ENCODE measurements at regions not wholly inside any gene's neighbourhood (a gene's known extent, or its start where the extent isn't known, plus 50 kb on each side); places are given as distances from the start of the nearest gene placed in this dataset.

DNA sequence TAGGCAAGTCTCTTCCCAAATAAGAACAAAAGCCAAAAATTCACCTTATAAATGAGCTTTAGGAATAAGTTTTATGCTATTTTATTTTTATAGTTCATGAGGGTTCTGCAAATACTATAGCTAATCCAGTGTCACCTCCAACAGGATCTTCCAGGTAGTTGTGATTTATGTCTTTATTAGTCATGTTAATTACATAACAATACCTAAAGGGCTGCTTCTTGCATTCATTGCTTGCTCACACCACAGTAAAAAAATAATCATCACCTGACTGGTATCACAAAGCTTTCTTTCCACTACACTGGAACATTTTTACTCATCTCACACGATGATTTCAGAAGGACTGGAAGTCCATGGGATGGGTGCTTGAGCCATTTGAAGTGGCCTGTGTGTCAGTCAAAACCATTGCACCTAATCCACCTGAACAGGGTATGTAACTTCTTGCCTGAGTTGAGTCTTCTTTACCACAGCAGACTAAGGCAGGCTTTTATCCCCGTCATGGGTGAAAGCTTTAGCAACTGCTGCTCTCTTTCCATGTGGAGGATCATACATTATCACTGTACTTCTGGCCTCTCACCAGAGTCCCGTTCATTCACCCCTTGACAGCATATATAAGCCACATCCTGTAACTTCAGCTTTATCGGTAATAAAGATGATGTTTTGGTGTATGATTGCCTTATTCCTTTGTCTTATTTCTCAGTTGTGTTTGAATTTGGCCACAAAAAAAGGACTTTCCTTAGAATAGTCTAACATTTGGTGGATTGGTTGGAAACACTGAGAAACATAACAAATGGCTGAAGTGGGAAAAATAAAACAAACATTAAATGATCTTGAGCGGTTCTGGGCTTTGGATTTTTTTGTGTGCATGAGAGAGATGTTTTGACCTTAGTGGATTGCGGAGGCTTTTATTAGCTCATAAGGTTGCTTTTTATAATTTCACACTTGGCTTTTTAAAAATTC is 382.6 kb upstream of the THBS1 start:
- no peak for DNase-seq

DNA sequence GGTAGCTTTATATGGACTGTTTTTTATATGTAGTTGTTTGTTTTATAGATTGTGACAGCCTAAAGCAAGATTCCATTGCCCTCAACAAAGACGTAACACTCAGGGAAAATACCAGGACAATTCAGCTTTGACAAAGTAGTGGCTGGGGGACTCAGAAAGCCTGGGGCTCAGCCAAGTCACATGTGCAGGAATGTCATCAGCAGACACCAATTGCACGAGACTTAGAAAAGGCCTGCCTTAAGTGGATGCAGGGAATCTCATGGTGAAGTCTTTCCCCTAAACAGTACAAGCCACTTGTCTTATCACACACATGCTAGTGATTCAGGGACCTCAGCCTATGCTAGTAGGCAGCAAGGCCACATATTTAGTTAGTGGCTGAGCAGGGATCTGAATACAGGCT is 381.8 kb upstream of the THBS1 start:
- DNase-seq: no peak

DNA sequence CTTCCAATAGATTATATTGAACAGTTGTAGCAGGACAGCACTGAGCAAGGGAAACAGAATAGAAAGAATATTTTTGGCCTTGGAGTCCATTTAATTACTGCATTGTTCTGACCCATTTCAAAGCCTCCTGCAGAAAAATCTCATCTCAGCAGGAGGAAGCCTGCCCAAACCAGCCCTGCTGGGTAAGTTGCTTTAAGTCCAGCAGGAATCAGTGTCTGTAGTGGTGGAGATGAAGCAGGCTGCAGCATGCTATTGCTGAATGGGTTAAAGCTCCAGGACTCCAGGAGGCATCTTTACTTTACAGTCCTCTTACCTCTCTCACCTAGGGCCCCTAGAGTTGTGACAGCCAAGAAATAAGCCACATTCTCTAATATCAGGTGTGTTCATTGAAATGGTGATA is 380.3 kb upstream of the THBS1 start:
- no peak for DNase-seq

- DNase-seq: no peak
Measured at GRCh38 chr15:39202641-39203040, 378.2 kb upstream of the THBS1 start.

- no peak for DNase-seq
Measured at GRCh38 chr15:39204031-39204430, 376.8 kb upstream of the THBS1 start.

DNA sequence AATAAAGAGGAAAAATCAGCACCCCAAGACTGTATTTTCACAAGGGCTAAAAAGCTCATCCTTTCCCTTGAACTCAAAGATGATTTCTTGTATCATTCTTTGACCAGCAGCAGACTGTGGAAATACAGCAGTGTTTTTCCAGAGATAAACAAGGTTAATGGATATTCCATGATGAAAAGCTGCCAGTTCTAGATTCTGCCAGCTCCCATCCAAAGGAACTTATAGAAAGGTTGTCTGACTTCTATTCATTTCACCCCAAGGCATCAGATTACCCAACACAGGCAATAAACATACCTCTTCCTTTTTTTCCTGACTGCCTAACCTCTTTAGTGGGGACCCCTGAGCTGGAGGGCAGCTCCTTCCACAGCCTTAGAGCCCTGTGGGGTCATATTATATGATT is 375.8 kb upstream of the THBS1 start:
- DNase-seq: no peak

DNA sequence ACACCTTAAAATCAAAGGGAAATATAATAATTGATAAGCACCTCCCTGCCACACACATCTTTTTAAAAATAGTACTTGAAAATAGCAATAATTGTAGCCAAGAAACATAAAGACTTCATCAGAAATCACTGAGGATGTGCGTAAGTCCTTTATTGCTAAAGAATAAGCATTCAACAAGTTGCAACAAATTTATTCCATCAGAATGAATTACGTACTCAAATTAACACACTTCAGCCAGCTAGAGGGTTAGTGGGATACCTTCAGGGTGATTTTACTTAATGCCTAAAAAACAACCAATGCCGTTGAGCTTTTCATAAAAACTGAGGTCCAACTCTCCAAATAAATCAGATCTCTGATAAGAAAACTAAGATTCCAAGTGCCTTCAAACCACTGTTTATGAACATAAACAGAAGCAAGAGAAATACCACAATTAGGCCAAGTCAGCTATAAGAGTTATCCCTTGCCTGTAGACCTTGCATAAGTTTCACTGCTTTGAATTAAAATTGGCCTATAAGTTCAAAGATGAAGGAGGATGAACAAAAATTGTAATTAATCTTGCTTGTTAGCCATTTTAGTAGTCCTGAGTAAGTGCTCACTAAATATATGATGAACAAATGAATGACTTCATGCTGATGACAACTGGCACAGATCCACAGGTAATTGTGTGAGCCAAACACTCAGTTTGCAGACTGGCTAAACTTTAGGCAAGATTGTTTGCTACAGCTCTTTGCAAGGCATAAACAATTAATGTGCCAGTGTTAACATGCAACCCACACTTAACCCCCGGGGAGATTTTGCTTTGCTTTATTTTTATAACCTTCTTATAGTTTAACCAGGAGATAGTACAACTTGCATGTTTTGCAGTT is 375.1 kb upstream of the THBS1 start:
- DNase-seq: no peak

GRCh38 chr15:39207532-39208115 is 373.3 kb upstream of the THBS1 start:
- DNase-seq: no peak

- no peak for DNase-seq
Measured at GRCh38 chr15:39208187-39208586, 372.7 kb upstream of the THBS1 start.

- no peak for DNase-seq
Measured at GRCh38 chr15:39209548-39210211, 371.2 kb upstream of the THBS1 start.

GRCh38 chr15:39211108-39211979 is 369.5 kb upstream of the THBS1 start:
- DNase-seq: no peak

- DNase-seq: no peak
Measured at GRCh38 chr15:39213385-39213840, 367.5 kb upstream of the THBS1 start.

DNA sequence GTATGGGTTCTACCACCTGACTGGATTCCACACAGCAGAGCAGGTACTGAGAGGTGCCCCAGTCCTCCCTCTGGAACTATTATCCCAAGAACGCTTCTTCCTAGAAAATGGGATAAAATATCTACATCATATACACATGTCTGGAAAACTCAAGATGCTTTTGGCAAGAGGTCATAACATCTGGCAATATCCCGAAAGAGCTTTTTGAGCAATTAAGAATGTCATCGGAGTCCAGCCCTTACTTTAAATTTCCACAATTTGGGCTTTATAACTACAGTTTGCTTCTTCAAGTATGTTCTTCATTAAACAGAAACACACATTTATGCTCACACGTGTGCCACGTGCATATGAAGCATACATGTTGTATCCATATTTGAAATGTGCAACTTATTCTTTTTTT is 365.9 kb upstream of the THBS1 start:
- DNase-seq: no peak

GRCh38 chr15:39216816-39217215 is 364.1 kb upstream of the THBS1 start:
- DNase-seq: no peak

- no peak for DNase-seq
Measured at GRCh38 chr15:39219608-39220007, 361.3 kb upstream of the THBS1 start.

DNA sequence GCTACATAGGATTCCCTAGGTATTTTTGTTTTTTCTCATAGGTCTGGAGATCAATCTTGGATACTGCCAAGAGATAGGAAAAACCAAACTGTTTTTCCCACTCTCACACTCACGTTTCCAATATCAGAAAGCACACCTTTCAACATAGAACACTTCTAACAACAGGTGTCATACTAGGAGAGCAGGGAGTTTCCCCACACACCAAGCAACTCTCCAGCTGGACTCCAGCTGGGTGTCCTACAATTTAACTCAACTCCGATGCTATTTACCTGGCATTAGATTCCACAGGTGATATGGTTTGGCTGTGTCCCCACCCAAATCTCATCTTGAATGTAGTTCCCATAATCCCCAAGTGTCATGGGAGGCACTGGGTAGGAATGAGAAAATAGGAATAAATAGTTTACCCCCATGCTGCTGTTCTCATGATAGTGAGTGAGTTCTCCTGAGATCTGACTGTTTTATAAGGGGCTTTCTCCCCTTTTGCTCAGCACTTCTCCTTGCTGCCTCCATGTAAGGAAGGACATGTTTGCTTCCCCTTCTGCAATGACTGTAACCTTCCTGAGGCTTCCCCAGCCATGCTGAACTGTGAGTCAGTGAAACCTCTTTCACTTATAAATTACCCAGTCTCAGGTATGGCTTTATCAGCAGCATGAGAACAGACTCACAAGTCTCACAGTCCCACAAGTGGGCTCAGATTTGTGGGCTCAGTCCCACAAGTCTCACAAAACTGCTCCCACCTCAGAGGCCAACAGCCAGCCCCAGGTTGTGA is 354.5 kb upstream of the THBS1 start:
- no peak for DNase-seq

GRCh38 chr15:39227001-39227400 is 353.9 kb upstream of the THBS1 start:
- DNase-seq: no peak

- no peak for DNase-seq
Measured at GRCh38 chr15:39228889-39229288, 352.0 kb upstream of the THBS1 start.

GRCh38 chr15:39230205-39230907 is 350.5 kb upstream of the THBS1 start:
- no peak for DNase-seq

- no peak for DNase-seq
Measured at GRCh38 chr15:39230908-39231285, 350.0 kb upstream of the THBS1 start.
